ENCODE measurements at regions not wholly inside any gene's neighbourhood (a gene's known extent, or its start where the extent isn't known, plus 50 kb on each side); places are given as distances from the start of the nearest gene placed in this dataset.

- WGBS (ENCODE audit: insufficient coverage), result 100% methylated on average over 1 of the region's 2 CpGs
- TF ChIP-seq CTCF (IDR thresholded peaks at IDR 0.05), result no peak
- Histone ChIP-seq H3K27ac (ENCODE audit: low read depth in 1 of 2, low read length in 2 of 2) (no peak overlapping the region), H3K36me3 (replicated peaks in 1 of 2; ENCODE audit: control insufficient read depth in 1 of 2, insufficient read depth in 2 of 2, low read length in 2 of 2) (no peaks in the 10 kb centered on the region), H3K4me1 (ENCODE audit: control insufficient read depth in 1 of 2, insufficient read depth in 2 of 2, low read length in 2 of 2) (peaks cover 13 to 14% of the 10 kb centered on the region in 2 donors), H3K79me2 (ENCODE audit: insufficient read depth, low read length) (no peaks in the 10 kb centered on the region), H3K9me3 (replicated peaks in 1 of 2; ENCODE audit: control insufficient read depth in 1 of 2, insufficient read depth in 1 of 2, low read length in 2 of 2) (no peaks in the 10 kb centered on the region), H3K27me3 (ENCODE audit: control insufficient read depth in 2 of 2, insufficient read depth in 2 of 2, low read length in 2 of 2) (no peaks in the 10 kb centered on the region), H4K20me1 (ENCODE audit: insufficient read depth, low read length) (no peaks in the 10 kb centered on the region), H3K9ac (ENCODE audit: insufficient read depth, low read length, poor library complexity, severe bottlenecking) (no peak overlapping the region), H2AFZ (ENCODE audit: insufficient read depth, low read depth, low read length, poor library complexity, severe bottlenecking) (no peak overlapping the region), H3K4me3 (replicated peaks in 1 of 3; ENCODE audit: low read depth in 2 of 3, low read length in 3 of 3) (no peak overlapping the region), H3K4me2 (replicated peaks; ENCODE audit: extremely low read depth, low read length, poor library complexity, severe bottlenecking) (no peak overlapping the region)
- Mint-ChIP-seq H3K4me1 (peaks cover 16% of the 10 kb centered on the region), H3K36me3 (no peaks in the 10 kb centered on the region), H3K27ac (no peak overlapping the region), H3K27me3 (ENCODE audit: low read depth in 3 of 3) (no peaks in the 10 kb centered on the region), H3K9me3 (no peaks in the 10 kb centered on the region), H3K4me3 (no peak overlapping the region)
- no peak for DNase-seq
- intact Hi-C loops (cut with micrococcal nuclease), result no loop called here
Observed at GRCh38 chr4:81690871-81691270, 219.2 kb upstream of the RASGEF1B start.

DNA sequence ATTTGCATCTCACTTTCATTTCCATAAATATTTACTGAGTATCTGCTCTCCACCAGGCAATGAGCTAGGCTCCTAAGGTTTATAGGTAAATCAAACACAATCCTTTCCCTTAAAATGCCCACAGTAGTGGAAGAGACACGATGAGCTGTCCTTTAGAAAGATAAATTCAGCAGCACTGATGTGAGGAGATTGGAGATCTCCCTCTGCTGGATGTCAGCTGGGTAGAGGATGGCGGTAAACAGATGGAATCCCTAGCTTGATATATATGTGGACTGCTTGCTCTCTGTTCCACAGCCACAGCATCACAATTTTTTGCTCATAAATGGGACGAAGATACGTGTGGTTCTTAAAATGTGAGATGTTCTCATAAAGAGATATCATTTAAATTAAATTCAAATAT, 216.4 kb upstream of the RASGEF1B start:
- Histone ChIP-seq H3K27ac (ENCODE audit: low read depth in 1 of 2, low read length in 2 of 2) (no peak overlapping the region), H3K36me3 (replicated peaks in 1 of 2; ENCODE audit: control insufficient read depth in 1 of 2, insufficient read depth in 2 of 2, low read length in 2 of 2) (no peaks in the 10 kb centered on the region), H4K20me1 (ENCODE audit: insufficient read depth, low read length) (no peaks in the 10 kb centered on the region), H3K9ac (ENCODE audit: insufficient read depth, low read length, poor library complexity, severe bottlenecking) (no peak overlapping the region), H3K27me3 (ENCODE audit: control insufficient read depth in 2 of 2, insufficient read depth in 2 of 2, low read length in 2 of 2) (no peaks in the 10 kb centered on the region), H3K79me2 (ENCODE audit: insufficient read depth, low read length) (no peaks in the 10 kb centered on the region), H3K4me3 (replicated peaks in 1 of 3; ENCODE audit: low read depth in 2 of 3, low read length in 3 of 3) (no peak overlapping the region), H3K9me3 (replicated peaks in 1 of 2; ENCODE audit: control insufficient read depth in 1 of 2, insufficient read depth in 1 of 2, low read length in 2 of 2) (no peaks in the 10 kb centered on the region), H3K4me1 (ENCODE audit: control insufficient read depth in 1 of 2, insufficient read depth in 2 of 2, low read length in 2 of 2) (no peaks in the 10 kb centered on the region), H2AFZ (ENCODE audit: insufficient read depth, low read depth, low read length, poor library complexity, severe bottlenecking) (no peak overlapping the region), H3K4me2 (replicated peaks; ENCODE audit: extremely low read depth, low read length, poor library complexity, severe bottlenecking) (no peak overlapping the region)
- H3K4me1 Mint-ChIP-seq, result no peaks in the 10 kb centered on the region
- no CpG with 5 or more reads among the region's 4 CpGs for WGBS (ENCODE audit: insufficient coverage)
- H3K9me3 Mint-ChIP-seq, result no peaks in the 10 kb centered on the region
- H3K36me3 Mint-ChIP-seq, result no peaks in the 10 kb centered on the region
- H3K4me3 Mint-ChIP-seq, result no peak overlapping the region
- intact Hi-C loops (cut with micrococcal nuclease), result no loop called here
- DNase-seq, result no peak
- no peak for TF ChIP-seq CTCF (IDR thresholded peaks at IDR 0.05)
- H3K27me3 Mint-ChIP-seq (ENCODE audit: low read depth in 3 of 3), result no peaks in the 10 kb centered on the region
- no peak overlapping the region for H3K27ac Mint-ChIP-seq

All from CD14-positive monocyte (primary cell).